GM12873 (cell line): ENCODE measurements at regions not wholly inside any gene's neighbourhood (a gene's known extent, or its start where the extent isn't known, plus 50 kb on each side); places are given as distances from the start of the nearest gene placed in this dataset.

Experiments
- TF ChIP-seq, protein P1 (sequence below): IDR thresholded peaks from 2 replicates; pipeline ENCODE4 v1.5.1; 2012; ENCODE audit warnings: low read depth, mild to moderate bottlenecking, moderate library complexity, low read length, control low read depth; ENCODE audit not compliant: insufficient read depth; ENCODE audit errors: missing control alignments

DNA sequence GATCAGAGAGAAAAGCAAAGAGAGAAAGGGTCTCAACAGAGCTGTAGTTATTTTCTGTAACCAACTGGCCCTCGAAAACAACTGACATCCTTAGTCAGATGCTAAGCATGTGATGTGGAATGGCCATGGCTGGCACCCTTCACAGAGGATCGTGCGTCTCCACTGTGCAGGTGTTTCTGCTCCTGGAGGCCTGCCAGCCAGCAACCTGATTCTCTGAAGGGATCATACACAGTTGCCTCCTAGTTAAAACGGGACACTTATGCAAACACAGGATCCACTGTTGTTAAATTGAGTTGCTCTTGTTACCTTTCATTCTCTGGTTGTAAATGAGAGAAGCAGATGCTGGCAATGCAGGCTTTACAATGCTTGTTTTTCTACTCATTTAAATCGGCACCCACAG, 148.5 kb downstream of the HDGFL1 start:
- TF ChIP-seq, protein P1, sequence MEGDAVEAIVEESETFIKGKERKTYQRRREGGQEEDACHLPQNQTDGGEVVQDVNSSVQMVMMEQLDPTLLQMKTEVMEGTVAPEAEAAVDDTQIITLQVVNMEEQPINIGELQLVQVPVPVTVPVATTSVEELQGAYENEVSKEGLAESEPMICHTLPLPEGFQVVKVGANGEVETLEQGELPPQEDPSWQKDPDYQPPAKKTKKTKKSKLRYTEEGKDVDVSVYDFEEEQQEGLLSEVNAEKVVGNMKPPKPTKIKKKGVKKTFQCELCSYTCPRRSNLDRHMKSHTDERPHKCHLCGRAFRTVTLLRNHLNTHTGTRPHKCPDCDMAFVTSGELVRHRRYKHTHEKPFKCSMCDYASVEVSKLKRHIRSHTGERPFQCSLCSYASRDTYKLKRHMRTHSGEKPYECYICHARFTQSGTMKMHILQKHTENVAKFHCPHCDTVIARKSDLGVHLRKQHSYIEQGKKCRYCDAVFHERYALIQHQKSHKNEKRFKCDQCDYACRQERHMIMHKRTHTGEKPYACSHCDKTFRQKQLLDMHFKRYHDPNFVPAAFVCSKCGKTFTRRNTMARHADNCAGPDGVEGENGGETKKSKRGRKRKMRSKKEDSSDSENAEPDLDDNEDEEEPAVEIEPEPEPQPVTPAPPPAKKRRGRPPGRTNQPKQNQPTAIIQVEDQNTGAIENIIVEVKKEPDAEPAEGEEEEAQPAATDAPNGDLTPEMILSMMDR: no peak

DNA sequence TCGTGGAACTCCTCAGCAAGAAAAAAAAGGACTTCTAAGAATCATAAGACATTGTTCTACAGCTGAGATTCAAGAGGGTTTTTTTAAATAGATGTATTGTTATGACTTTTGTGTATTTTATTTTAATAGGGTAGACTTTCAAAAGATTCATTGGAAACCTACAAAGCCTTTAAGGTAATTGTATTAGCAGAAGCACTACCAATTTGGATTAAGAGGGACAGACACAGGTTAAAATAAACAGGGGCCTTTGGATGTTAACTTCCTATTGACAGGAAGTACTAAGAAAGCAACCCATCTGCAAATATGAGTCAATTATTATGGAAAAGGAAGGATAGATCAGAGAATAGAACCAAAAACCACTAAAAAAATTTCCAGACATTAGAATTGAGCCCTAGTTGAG, 153.5 kb downstream of the HDGFL1 start:
- TF ChIP-seq, protein P1: no peak

DNA sequence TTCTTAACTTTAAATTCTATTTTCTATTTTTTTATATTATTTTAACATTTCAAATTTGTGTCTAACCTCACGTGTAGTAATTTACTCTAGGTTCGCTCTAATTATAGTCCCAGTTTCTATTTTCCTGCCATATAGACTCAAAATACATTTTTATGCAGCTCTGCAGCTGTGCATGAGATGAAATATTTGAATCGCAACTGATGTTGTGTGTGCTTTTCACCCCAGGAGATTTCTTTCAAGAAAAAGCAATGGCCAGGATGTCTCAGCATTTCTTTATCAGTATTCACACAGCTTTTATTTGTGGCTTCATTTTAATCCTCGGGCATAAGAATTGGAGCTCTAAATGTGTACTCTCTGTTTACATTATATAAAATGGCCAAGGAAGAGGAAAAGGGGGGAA, 157.6 kb downstream of the HDGFL1 start:
- TF ChIP-seq, protein P1: no peak

DNA sequence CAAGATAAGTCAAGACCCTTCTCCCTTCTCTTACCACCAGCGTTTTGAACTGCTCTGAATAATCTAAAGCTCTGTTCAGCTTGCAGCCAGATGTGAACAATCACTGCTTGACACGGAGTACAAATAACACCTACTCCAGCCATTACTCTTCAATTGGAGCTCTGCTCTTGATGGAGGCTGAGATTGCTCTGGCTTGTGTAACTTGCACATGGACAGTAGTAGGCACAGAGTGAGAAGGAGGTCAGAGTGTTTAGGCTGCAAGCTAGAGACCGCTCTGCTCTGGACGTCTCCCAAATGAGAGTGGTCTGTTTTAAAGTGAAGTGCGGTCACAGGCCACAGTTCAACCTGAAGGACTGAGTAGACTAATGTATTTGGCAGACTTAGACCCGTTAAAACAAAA, 158.3 kb downstream of the HDGFL1 start:
- TF ChIP-seq, protein P1: no peak

DNA sequence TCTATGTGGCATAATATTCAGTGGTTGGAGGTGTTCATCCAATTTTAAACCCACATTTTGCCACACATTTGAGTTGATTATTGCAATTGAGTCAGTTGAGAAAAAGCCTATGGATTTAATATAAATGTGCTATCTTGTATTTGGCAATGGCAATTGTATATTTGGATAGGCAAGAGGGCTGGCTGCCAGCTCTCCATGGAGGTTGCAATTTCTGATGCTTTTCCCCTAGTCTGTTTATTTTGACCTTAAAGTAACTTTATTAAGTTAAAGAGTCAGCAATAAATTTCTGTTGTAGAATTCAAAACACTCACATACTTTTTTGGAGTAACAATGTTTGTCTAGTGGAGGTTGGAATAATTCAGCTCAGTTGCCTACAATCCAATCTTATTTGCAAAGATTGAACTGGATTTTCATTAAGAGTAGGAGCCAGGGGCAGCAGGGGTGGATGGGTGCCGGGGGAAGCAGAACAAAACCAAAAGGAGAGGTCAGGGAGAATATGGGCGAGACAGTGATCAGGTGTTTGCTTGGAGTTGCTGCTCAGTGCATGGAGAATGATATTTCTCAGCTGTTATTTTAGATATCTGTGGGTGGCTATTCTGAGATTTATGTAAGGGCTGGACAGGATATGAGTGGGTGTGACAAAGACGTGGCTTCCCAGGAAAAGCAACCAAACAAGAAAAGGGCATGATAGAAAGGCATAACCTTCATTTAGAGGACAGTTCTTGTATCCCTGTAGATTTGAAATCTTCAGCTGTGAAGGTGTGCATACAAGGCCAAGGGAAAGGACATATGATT, 163.0 kb downstream of the HDGFL1 start:
- TF ChIP-seq, protein P1: no peak

DNA sequence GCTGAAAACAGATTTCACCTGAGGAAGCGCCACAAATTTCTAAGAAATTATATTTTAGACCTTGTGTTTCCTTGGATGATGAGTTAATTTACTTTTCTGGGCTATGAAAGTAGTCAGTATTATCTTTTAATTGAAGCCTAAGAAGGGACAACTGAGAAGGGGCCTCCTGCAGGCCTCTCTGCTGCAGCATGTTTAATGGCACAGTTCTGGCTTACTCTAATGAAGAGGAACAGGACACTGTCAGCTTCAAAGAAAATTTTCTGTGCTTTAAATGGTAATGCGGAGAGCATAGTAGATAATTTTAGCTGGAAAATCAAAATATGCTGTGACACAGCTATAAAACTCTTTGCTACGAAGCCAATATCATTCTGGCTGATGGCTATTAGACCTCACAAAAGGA, 167.4 kb downstream of the HDGFL1 start:
- TF ChIP-seq, protein P1: no peak

DNA sequence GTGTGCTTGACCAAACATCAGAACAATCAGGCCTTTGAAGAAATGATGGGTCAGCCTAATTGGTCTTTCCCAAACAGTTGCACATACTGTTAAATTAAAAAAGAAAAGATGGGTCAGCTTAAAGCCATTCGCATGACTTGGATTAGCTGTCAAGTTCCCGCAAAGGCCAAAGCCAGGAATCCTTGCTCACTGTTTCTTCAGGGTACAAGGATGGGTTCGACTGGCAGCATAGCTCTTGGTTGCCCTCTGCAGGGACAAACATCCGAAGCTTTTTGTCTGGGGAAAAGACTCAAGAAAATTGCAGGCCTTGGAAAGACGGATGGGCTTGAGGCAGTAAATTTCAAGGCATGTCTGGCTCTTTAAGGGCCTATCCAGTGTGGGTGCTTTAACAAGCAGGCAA, 168.0 kb downstream of the HDGFL1 start:
- TF ChIP-seq, protein P1: peak; percentile 36
